GM19025 (cell line): ENCODE measurements at regions not wholly inside any gene's neighbourhood (a gene's known extent, or its start where the extent isn't known, plus 50 kb on each side); places are given as distances from the start of the nearest gene placed in this dataset.

Source experiments
- ATAC-seq: cut with Tn5 transposase; IDR thresholded peaks from one replicate; pipeline ENCODE4 v1.9.1; 2021; ENCODE audit warnings: mild to moderate bottlenecking, low read depth, moderate library complexity; ENCODE audit not compliant: unreplicated experiment

DNA sequence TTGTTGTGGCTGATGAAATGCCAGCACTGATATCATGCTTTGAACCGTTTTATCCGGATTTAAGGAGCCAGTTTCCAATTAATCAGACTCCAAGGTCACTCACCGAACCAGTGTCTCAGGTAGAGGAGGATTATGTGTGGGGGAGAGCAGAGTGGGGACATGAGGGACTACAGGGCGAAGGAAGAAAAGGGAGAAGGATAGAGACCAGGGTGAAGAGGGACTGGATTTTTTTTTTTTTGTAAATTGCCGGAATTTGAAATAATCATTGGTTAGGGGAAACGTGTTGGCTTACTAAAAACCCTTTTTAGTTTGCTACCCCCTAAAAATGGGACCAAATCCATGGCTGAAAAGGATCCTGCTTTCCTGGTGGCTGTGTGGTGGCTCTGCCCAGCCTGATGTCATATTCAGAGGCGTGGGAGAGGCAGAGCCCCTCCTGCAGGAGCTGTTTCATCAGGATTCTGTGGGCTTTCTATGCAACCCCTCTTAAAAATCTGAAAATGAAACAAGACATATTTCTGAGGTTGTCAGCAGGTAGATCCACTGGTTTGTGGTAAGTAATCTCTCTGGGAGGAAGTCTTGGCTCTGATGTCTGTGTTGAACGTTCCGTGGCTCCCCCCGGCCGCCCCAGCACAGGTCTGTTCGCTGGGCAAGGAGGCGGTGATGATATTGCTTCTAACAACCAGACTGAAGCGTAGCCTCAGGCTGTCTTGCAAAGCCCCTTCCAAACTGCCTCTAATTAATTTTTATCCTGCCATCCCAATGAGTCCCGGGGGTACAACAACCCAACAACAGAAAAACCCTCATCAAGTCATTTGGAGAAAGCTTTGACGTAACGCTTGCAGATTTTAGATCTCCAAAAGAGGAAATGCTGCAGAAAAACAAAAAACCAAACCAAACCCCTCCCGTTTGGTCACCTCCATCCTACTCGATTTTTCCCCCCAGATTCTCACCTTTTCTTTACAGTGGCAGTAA, 143.0 kb upstream of the ZFHX3 start:
- ATAC-seq: no peak

DNA sequence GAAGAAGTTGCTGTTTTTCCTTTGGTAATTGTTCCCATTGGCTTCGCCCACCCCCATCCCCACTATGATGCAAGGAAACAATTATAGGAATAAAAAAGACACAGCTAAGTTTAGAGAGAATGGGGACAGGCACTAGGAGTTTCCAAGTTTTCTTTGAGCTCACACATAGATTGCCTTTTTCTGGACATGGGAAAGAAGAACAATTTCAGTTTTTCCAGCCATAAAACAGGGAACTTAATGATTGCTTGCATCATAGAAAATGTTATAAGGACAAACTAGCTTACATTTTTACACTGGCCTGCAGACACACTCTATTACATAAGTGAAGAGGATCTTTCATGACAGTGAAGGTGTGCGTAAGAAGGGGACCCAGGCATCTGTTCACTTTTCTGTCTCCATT, 142.3 kb upstream of the ZFHX3 start:
- no peak for ATAC-seq

DNA sequence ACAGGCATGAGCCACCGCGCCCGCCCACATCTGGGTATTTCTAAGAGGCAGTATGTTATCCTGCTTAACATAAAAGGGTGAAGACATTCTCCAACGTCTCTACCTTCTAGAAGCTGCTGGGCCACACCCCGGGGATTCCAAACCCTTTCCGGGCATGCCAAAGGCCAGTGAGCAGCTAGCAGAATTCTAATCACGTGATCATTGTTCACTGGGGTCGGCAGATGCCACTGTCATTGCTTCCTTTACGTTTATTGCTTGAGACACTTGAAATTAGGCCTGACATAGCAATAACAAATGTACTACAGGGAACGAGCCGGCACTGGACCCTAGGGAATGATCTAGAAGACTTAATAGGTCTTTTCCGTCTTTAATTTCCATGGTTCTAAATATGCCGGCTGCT, 141.2 kb upstream of the ZFHX3 start:
- no peak for ATAC-seq

DNA sequence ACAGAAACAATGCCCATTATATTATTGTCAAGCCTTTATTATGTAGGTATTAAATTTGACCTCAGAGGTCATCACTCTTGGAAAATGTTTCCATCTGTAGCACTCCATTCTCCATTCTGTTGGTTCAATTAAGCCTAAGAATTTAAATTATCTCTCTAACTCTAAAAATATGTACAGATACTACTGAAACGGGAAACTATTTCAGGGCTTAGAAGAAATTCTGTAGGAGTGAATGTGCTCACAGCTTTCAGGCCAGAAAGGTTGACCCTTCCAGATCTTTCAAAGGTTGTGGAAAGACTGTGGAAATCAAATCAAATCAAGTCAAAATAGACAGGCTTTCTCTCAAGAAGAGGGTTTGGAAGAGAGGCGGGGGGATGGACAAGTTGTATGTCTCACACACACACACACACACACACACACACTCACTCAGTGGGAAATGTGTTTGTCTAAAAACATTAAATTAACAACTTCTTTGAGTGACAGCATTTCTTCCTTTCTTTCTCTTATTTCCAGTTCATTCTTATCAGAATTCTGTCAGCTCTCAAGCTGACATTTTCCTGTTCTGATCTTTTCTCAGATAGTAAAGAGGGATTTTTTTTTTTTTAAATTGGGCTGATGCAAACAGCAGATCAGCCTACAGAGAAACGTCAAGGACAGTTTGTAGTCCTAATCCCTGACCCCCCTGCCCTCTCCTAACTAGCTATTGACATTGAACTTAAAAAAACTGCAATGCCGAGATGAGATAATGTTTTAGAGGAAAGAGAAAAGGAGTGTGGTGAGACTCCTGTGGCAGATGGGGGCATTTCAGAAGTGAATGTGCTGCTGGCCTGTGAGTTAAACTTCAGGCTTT, 139.0 kb upstream of the ZFHX3 start:
- no peak for ATAC-seq

DNA sequence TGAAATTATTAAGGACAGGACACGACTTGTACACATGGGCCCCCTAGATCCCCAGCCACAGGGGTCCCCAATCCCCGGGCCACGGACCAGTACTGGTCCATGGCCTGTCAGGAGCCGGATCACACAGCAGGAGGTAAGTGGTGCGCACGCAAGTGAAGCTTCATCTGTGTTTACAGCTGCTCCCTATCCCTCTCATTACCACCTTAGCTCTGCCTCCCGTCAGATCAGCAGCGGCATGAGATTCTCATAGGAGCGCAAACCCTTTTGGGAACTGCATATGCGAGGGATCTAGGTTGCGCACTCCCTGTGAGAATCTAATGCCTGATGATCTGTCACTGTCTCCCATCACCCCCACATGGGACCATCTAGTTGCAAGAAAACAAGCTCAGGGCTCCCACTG, 137.8 kb upstream of the ZFHX3 start:
- no peak for ATAC-seq

DNA sequence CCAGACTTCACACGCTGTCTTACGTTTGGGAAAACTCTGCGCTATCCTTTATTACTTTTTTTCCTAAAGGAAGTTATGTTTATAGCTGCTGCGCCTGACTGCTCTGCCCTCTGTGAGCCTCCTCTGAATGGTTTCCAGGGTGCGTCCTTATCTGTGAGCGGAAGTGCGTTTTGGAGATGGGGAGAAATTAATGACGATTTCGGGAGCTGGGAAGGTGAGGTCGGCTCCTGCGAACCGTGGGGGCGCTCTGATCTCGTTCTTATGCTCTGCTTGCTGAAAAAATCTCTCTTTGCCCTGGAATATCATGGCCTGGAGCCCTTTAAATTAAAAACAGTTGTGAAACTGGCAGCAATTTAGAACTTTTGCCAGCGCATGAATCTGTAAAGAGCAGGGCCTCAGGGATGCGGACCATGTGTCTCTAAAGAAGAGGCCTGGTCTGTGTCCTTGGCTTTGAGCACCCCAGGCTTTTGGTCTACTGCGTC, 135.7 kb upstream of the ZFHX3 start:
- no peak for ATAC-seq

DNA sequence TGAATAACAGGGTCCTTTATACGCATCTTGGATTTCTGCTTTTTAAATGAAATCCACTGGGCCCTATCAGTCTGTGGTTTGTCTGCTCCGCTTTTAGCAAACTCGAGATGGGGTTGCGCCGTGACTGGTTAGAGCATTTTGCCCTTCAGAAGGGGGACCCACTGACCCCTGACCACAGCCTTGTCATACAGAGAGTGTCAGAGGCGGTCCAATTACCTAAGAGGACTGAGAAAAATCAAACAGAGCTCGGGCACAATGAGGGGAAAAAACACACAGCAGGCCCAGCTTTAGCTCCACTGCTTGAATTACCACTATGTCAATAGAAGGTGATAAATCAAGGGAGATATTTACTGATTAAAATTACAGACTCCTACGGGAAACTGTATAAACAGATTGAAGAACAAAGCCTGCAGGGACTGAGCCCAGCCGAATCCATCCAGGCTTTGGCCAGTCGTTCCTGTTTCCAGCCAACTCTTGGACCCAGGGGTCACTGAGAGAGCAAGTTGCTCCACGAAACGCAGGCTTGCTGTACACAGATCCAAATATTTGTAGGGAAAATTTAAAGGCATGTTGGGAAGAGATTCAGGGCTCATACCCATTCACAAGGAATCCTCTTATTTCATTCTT, 131.9 kb upstream of the ZFHX3 start:
- no peak for ATAC-seq

DNA sequence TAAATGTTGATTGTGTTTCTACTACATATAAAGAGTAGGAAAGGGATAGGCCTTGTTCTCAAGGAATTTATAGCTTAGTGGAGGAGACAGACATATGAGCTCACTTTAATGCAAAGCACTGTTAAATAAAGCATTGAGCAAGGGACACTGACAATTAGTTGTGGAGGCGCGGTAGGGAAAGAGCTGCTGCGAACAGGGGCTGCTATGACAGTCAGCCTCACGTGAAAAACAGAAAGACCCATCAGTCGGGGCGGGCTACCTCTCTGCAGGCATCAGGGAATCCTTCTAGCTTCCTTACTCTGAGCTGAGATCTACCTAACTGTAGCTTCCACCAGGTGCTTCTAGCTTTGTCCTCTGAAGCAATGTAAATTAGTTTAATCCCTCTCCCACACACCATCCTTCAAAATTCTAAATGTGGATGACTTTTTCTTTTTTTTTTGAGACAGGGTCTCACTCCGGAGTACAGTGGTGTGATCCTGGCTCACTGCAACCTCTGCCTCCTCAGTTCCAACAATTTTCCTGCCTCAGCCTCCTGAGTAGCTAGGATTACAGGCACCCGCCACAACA, 129.9 kb upstream of the ZFHX3 start:
- no peak for ATAC-seq

DNA sequence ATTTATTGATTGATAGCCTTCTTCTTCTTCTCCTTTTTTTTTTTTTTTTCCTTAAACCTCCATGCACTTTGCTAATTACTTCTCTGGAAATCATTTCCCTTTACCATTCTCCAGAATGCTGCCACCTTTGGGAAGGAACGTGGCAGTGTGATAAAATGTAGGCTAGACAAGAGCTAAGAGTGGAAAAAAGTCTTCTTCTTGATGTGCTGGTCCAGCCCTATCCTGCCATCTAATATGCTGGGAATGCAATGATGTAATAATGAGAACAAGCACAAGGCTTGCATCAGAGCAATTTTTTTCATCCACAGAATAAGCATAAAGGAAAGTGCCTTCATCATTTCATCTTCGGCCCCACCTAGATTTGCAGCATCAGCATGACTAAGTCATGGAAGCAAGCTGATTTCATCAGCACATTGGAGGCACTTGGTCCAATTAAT, 128.7 kb upstream of the ZFHX3 start:
- no peak for ATAC-seq

DNA sequence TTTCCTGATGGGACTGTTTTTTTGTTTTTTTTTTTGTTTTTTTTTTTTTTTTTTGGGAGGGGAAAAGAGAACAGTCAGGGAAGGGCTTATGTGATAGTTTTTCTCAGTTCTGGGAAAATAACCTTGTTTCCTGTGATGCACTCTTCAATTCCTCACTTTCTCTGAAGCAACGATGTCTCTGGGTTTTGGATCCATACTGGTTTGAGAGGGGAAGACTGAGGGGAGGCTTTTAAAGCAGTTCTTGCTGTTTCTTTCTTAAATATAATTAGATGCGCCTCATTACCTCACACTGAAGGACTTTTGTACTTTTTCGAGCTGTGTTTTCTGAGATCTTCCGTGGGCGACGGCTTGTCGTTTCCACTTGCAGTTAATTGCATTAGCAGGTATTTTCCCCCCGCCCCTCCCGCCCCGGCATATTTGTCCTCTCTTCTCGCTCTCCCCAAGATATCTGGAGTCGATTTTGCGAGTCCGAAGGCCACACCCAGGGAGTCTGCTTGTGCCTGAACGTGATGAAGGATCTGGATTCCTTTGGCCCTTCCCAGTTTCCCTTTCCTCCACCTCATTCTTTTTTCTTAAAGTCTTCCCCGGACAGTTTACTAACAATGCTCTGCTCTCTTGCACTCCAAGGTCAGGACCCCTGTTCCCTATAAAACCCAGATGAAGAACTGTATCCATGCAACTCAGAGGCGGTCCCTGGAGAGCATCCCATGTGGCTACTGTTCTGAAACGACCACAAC, 125.2 kb upstream of the ZFHX3 start:
- ATAC-seq: no peak

DNA sequence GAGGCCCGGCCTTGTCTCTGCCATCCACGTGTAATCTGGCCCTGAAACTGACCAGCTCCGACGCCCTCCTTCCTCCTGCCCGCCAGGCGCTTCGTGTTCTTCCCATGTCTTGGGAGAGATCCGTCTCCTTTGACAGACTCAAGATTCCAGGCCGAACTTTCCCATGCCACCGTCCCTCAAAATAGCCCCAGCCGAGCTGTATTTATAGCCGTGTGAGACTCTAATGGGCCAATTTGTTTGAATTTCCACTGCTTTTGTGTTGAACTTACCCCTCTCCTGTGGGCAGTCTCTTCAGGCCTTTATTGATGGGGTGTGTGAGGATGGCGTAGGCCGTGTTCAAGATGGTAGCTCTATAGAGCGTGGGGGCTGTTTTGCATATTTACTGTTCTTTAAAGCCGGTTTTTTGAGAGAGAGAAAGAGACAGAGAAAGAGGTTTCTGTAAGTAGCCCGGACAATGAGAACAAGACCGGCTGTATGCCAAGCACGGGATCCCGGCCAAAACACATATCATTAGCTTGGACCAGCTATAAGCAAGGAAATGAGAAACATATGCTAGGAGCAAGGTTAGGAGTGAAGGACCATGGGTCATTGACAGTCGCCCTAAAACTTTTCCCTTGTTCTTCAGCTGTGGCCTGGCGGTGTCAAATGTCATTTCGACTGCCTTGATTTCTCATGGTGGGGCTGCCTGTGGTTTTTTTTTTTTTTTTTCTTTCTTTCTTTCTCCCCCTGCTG, 124.5 kb upstream of the ZFHX3 start:
- ATAC-seq: no peak

DNA sequence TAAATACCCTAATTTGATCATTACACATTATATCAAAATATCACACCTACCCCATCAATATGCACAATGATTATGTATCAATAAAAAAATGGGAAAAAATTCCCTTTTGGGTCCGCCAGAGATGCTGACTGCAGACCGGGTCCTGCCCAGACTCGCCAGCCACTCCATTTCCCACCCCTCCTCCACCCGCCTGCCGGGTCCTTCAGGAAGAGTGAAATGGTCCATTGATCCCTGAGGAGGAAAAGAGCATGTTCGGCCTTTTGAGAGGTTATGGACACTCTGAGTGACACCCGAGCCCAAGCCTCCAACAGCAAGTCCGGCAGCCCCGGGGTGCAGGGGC, 123.9 kb upstream of the ZFHX3 start:
- no peak for ATAC-seq

DNA sequence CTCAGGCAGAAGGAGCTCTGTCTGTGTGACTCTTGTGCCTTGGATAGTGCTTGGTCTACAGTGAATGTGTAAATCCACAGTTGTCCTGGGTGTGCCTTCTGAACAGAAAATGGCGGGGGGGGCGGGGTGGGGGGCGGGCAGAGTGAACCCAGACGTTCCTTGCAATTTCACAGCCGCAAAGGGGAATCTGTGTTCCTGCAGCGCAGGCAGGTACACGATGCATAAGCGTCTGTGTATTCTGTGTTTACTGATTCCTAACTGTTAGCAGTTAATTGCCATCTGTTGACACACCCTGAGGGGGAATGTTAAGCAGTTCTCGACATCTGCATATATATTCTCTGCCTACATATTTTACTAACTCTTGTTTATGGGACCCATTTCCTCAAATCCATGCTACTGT, 123.5 kb upstream of the ZFHX3 start:
- no peak for ATAC-seq

DNA sequence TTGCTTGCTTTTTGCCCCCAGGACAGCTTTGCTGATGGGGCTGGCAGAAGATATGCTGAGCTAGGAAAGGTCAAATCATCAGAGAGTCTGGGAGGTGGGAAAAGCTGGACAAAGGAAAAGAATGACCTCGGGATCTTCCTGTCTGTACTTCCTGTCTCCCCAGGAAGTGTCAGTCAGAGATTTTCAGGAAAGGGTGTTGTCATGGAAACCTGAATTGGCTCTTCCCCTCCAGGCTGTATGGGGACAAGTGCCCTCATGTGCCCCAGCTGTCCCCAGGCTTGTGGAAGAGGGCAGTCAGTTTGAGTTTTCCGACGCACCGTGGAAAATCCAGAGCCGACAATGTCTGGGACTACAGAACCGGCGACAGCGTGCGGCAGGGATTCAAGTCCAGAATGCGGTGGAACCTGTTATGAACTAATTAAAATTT, 122.7 kb upstream of the ZFHX3 start:
- no peak for ATAC-seq

DNA sequence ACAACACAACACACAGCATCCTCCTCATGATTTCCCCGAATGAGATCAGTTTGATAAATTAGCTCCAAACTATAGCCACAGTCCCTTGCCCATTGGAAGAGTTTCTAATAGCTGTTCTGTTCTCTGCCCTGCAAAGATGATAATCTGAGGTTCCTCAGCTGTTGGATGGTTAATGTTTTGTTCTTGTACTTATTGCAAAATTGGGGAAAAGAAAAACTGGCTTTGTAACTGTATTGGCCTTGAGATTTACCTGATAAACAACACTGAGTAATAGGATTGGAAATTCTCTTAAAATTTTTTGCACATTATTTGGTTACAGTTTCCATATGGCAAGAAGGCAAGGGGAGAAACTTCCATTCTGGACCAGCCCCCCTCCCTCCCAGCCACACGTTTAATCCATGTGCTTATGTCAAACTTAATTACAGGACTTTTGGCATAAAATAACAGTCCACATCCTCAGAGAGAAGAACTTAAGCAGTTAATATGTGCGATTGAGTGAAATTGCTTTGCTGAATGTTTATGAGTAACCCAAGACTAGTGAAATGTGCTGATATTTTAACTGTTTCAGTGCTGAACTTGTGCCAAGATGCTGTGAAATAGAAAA, 119.1 kb upstream of the ZFHX3 start:
- no peak for ATAC-seq

DNA sequence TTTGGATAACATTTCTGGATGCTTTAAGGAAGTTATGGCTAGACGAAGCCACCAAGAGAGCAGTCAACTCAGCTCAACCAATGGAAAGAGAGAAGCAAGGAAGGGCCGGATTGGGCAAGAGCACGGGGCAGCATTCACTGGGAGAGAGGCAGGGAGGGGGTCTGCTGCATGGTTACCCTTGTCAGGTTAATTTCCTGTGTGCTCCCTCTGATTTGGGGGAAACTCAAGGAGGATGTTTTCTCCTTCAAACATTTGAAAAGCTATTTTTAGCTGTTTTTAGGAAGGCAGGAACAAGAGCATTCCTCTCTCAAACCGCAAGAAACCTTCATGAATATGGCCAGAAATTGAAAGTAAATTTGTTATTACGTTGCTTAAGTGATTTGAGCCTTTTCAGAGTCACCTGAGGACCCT, 118.5 kb upstream of the ZFHX3 start:
- ATAC-seq: no peak

DNA sequence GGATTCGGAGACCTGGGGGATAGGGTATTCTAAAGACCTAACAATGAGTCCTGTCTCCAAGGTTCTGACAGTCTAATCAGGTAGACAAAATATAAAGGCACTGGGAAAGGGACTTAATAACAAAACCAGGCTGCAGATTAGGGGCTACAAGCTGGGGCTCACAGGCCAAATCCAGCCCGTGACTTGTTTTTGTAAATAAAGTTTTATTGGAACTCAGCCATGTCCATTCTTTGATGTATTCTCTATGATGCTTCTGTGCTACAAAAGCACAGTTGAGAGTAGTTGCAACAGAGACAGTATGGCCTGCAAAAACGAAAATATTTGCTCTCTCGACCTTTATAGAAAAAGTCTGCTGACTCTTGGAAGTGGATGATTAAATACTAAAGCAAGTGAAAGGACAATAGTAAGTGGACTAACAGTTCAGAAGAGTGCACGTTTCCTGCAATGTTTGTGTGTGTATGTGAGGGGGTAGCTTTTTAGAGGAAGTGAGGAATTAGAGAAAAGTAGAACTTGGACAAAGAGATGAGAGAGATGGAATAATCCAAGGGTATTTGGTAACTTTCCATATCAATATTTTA, 115.4 kb upstream of the ZFHX3 start:
- no peak for ATAC-seq

DNA sequence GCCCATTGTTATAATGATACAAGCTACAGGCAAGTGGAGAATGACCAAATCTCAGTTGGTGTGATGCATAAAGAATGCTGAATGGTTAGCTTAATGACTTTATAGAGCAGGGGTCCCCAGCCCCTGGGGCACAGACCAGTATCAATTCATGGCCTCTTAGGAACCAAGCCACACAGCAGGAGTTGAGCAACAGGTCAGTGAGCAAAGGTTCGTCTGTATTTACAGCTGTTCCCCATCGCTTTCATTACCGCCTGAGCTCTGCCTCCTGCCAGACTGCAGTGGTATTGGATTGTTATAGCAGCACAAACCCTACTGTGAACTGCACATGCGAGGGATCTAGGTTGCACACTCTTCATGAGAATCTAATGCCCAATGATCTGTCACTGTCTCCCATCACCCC, 114.0 kb upstream of the ZFHX3 start:
- no peak for ATAC-seq

DNA sequence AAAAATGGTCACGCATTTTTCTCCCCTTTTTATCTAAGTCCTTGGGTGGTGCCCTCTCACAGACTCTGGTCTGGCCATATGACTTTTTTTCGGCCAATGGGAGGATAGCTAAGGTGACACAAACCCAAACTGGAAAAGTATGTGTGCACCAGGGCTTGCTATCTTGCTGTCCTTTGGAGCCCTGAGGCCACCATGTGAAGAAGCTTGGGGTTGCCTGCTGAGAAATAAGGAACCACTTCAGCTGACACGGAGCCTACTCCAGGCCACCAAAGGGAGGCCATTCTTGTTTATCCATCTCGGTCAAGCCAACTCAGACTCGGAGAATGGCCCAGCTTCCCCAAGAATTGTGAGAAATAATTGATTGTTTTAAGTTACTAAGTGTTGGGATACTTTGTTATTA, 111.4 kb upstream of the ZFHX3 start:
- ATAC-seq: no peak
